GM21423 (cell line): ENCODE measurements at regions not wholly inside any gene's neighbourhood (a gene's known extent, or its start where the extent isn't known, plus 50 kb on each side); places are given as distances from the start of the nearest gene placed in this dataset.

Experiments
- ATAC-seq: cut with Tn5 transposase; IDR thresholded peaks from one replicate; pipeline ENCODE4 v1.9.1; 2021; ENCODE audit warnings: mild to moderate bottlenecking, moderate library complexity; ENCODE audit not compliant: unreplicated experiment

GRCh38 chr20:56865055-56865454 is 235.9 kb downstream of the TFAP2C start:
- no peak for ATAC-seq

- no peak for ATAC-seq
Observed at GRCh38 chr20:56867128-56867527, 238.0 kb downstream of the TFAP2C start.

GRCh38 chr20:56868746-56869145 is 239.6 kb downstream of the TFAP2C start:
- ATAC-seq, result no peak

- ATAC-seq, result no peak
Observed at GRCh38 chr20:56870271-56870670, 241.2 kb downstream of the TFAP2C start.

GRCh38 chr20:56871691-56872090 is 242.6 kb downstream of the TFAP2C start:
- ATAC-seq, result no peak

GRCh38 chr20:56872620-56873458 is 243.7 kb downstream of the TFAP2C start:
- ATAC-seq, result no peak

- no peak for ATAC-seq
Observed at GRCh38 chr20:56873836-56874235, 244.7 kb downstream of the TFAP2C start.

- no peak for ATAC-seq
Observed at GRCh38 chr20:56875052-56875659, 246.1 kb downstream of the TFAP2C start.

- no peak for ATAC-seq
Observed at GRCh38 chr20:56875803-56876202, 246.7 kb downstream of the TFAP2C start.

GRCh38 chr20:56885521-56885920 is 256.4 kb downstream of the TFAP2C start:
- ATAC-seq, result no peak

- ATAC-seq, result no peak
Observed at GRCh38 chr20:56890011-56890410, 260.9 kb downstream of the TFAP2C start.

- no peak for ATAC-seq
Observed at GRCh38 chr20:56893226-56893917, 264.3 kb downstream of the TFAP2C start.

GRCh38 chr20:56896447-56896846 is 267.3 kb downstream of the TFAP2C start:
- no peak for ATAC-seq

GRCh38 chr20:56897318-56897957 is 268.3 kb downstream of the TFAP2C start:
- ATAC-seq, result no peak

- no peak for ATAC-seq
Observed at GRCh38 chr20:56897958-56898349, 268.8 kb downstream of the TFAP2C start.

- no peak for ATAC-seq
Observed at GRCh38 chr20:56899506-56899905, 270.4 kb downstream of the TFAP2C start.

- no peak for ATAC-seq
Observed at GRCh38 chr20:56900252-56900651, 271.1 kb downstream of the TFAP2C start.

- no peak for ATAC-seq
Observed at GRCh38 chr20:56903421-56903820, 274.3 kb downstream of the TFAP2C start.

GRCh38 chr20:56903858-56904257 is 274.8 kb downstream of the TFAP2C start:
- no peak for ATAC-seq

GRCh38 chr20:56909918-56910714 is 281.0 kb downstream of the TFAP2C start:
- ATAC-seq, result no peak

- no peak for ATAC-seq
Observed at GRCh38 chr20:56911946-56912345, 282.8 kb downstream of the TFAP2C start.
